Keratinocyte (primary cell): ENCODE measurements at regions not wholly inside any gene's neighbourhood (a gene's known extent, or its start where the extent isn't known, plus 50 kb on each side); places are given as distances from the start of the nearest gene placed in this dataset.

Source experiments
- DNase-seq: peaks from one replicate; pipeline ENCODE4 v3.0.0-alpha.2; 2011; ENCODE audit warnings: low read depth, missing footprints, low spot score
- FAIRE-seq: peaks from 2 replicates; lab custom pipeline; 2011; peaks lifted over from hg19 to GRCh38; lab: Jason Lieb, UNC
- H2AFZ ChIP-seq: 2 replicates; pipeline ENCODE4 v1.6.0; 2012; ENCODE audit warnings: low read length, control low read depth, inconsistent platforms; ENCODE audit not compliant: control insufficient read depth
- H3K27ac ChIP-seq: 2 replicates; pipeline ENCODE4 v1.5.1; 2011; ENCODE audit warnings: low read length; ENCODE audit not compliant: control insufficient read depth, insufficient read depth
- H3K27me3 ChIP-seq: 3 replicates; pipeline ENCODE4 v1.6.0; 2011; ENCODE audit warnings: low read length; ENCODE audit not compliant: control insufficient read depth, insufficient read depth; ENCODE audit errors: extremely low read depth
- H3K36me3 ChIP-seq, 2 experiments: 2 replicates in 1 of 2; 3 replicates in 1 of 2; pipeline ENCODE4 v1.5.1; 2011; ENCODE audit warnings: low read length in 2 of 2, mild to moderate bottlenecking in 1 of 2; ENCODE audit not compliant: control insufficient read depth in 2 of 2, insufficient read depth in 2 of 2; ENCODE audit errors: extremely low read depth in 1 of 2
- H3K4me1 ChIP-seq: 3 replicates; pipeline ENCODE4 v1.5.1; 2011; ENCODE audit warnings: low read length; ENCODE audit not compliant: control insufficient read depth, insufficient read depth; ENCODE audit errors: extremely low read depth
- H3K4me2 ChIP-seq: 3 replicates; pipeline ENCODE4 v1.6.0; 2011; ENCODE audit warnings: low read depth, low read length; ENCODE audit not compliant: control insufficient read depth, insufficient read depth; ENCODE audit errors: extremely low read depth
- H3K4me3 ChIP-seq, 3 experiments: fragments of 200-600 bp in 1 of 3; sonication (generic) in 1 of 3; 2 replicates in 2 of 3; 3 replicates in 1 of 3; pipeline ENCODE4 v1.5.1; 2011 to 2016; ENCODE audit warnings: low read length in 3 of 3, mild to moderate bottlenecking in 3 of 3, control low read depth in 2 of 3, inconsistent platforms in 1 of 3, low read depth in 1 of 3, mixed read lengths in 1 of 3, mixed run types in 1 of 3, moderate library complexity in 1 of 3; ENCODE audit not compliant: control insufficient read depth in 2 of 3, insufficient read depth in 2 of 3; ENCODE audit errors: extremely low read depth in 1 of 3
- H3K79me2 ChIP-seq: 2 replicates; pipeline ENCODE4 v1.6.0; 2012; ENCODE audit warnings: low read length; ENCODE audit not compliant: control insufficient read depth, insufficient read depth
- H3K9ac ChIP-seq: 3 replicates; pipeline ENCODE4 v1.6.0; 2011; ENCODE audit warnings: low read length; ENCODE audit not compliant: control insufficient read depth, insufficient read depth; ENCODE audit errors: extremely low read depth
- H3K9me1 ChIP-seq: 3 replicates; pipeline ENCODE4 v1.6.0; 2011; ENCODE audit warnings: low read length; ENCODE audit not compliant: control insufficient read depth, insufficient read depth; ENCODE audit errors: extremely low read depth
- H3K9me3 ChIP-seq: 2 replicates; pipeline ENCODE4 v1.5.1; 2012; ENCODE audit warnings: low read depth, low read length; ENCODE audit not compliant: control insufficient read depth
- H4K20me1 ChIP-seq: 3 replicates; pipeline ENCODE4 v1.6.0; 2011; ENCODE audit warnings: low read length; ENCODE audit not compliant: control insufficient read depth, insufficient read depth; ENCODE audit errors: extremely low read depth
- CTCF ChIP-seq, 3 experiments: IDR thresholded peaks in 1 of 3; conservative IDR thresholded peaks in 1 of 3; optimal IDR thresholded peaks in 1 of 3; 2 replicates in 2 of 3; 3 replicates in 1 of 3; pipeline versions ENCODE3 to v1.5.1; 2011; ENCODE audit warnings: low read length in 3 of 3, mild to moderate bottlenecking in 3 of 3, moderate library complexity in 2 of 3, control low read depth in 1 of 3, inconsistent platforms in 1 of 3; ENCODE audit not compliant: insufficient read depth in 2 of 3; ENCODE audit errors: extremely low read depth in 1 of 3
- EZH2 ChIP-seq: IDR thresholded peaks from one replicate; pipeline ENCODE4 v1.6.1; 2012; ENCODE audit warnings: inconsistent platforms, mild to moderate bottlenecking, low read length, moderate library complexity
- dilution Hi-C: fragments of 300-500 bp; cut with MboI; formaldehyde crosslinking; loops from one replicate; pipeline ENCODE4 v1.7.0; 2020; ENCODE audit warnings: low sequenced_read_pairs; ENCODE audit not compliant: extremely low pct_ligation_motif_present

- no peak overlapping the region for H3K27ac ChIP-seq
- no peak for FAIRE-seq
Observed at GRCh38 chr2:144088863-144089262, 431.1 kb downstream of the ZEB2 start.

GRCh38 chr2:144086965-144087364, 433.0 kb downstream of the ZEB2 start:
- H3K79me2 ChIP-seq: no peaks in the 10 kb centered on the region
- H3K9ac ChIP-seq: no peak overlapping the region
- H3K27me3 ChIP-seq: no peaks in the 10 kb centered on the region
- H2AFZ ChIP-seq: no peak overlapping the region
- FAIRE-seq: no peak
- H3K4me2 ChIP-seq: no peak overlapping the region
- H3K9me3 ChIP-seq: no peaks in the 10 kb centered on the region
- dilution Hi-C loops: no loop called here
- no peak for DNase-seq
- H3K27ac ChIP-seq: no peak overlapping the region
- peaks cover 22% of the 10 kb centered on the region for H3K4me1 ChIP-seq
- H3K4me3 ChIP-seq: no peak overlapping the region
- H4K20me1 ChIP-seq: no peaks in the 10 kb centered on the region
- TF ChIP-seq CTCF (optimal IDR thresholded peaks at IDR 0.05 in 1 of 3, IDR thresholded peaks at IDR 0.05 in 1 of 3, conservative IDR thresholded peaks at IDR 0.05 in 1 of 3; ENCODE audit: extremely low read depth in 1 of 3, insufficient read depth in 2 of 3, low read length in 3 of 3) (no peak), EZH2 (no peak)
- no peaks in the 10 kb centered on the region for H3K9me1 ChIP-seq
- no peaks in the 10 kb centered on the region for H3K36me3 ChIP-seq

More at GRCh38 chr2:144088863-144089262, 431.1 kb downstream of the ZEB2 start:
- H3K27me3 ChIP-seq: no peaks in the 10 kb centered on the region
- H3K36me3 ChIP-seq: no peaks in the 10 kb centered on the region
- H4K20me1 ChIP-seq: no peaks in the 10 kb centered on the region
- no peak overlapping the region for H3K4me3 ChIP-seq
- peaks cover 11% of the 10 kb centered on the region for H3K4me1 ChIP-seq
- no peak for TF ChIP-seq CTCF (optimal IDR thresholded peaks at IDR 0.05 in 1 of 3, IDR thresholded peaks at IDR 0.05 in 1 of 3, conservative IDR thresholded peaks at IDR 0.05 in 1 of 3; ENCODE audit: extremely low read depth in 1 of 3, insufficient read depth in 2 of 3, low read length in 3 of 3)
- TF ChIP-seq EZH2: no peak
- no peaks in the 10 kb centered on the region for H3K79me2 ChIP-seq
- no peak overlapping the region for H2AFZ ChIP-seq
- H3K4me2 ChIP-seq: no peak overlapping the region
- DNase-seq: no peak
- no peaks in the 10 kb centered on the region for H3K9me3 ChIP-seq
- H3K9me1 ChIP-seq: no peaks in the 10 kb centered on the region
- no peak overlapping the region for H3K9ac ChIP-seq
- dilution Hi-C loops: no loop called here
